ENCODE measurements at regions not wholly inside any gene's neighbourhood (a gene's known extent, or its start where the extent isn't known, plus 50 kb on each side); places are given as distances from the start of the nearest gene placed in this dataset.

GRCh38 chr6:67877288-67877687 is 757.8 kb upstream of the ADGRB3 start:
- TF ChIP-seq CTCF (IDR thresholded peaks at IDR 0.05; ENCODE audit: extremely low read depth in 1 of 2, insufficient read depth in 1 of 2, low read depth in 1 of 2, low read length in 2 of 2), result no peak
- no peak for TF ChIP-seq POLR2AphosphoS5 (IDR thresholded peaks at IDR 0.05; ENCODE audit: insufficient read depth, low read depth, low read length)
- no peak for TF ChIP-seq POLR2A (IDR thresholded peaks at IDR 0.05; ENCODE audit: low read depth, low read length)
- TF ChIP-seq EZH2 (IDR thresholded peaks at IDR 0.05; ENCODE audit: borderline replicate concordance, low read depth, low read length, severe bottlenecking), result no peak
- no peak for TF ChIP-seq JUN (IDR thresholded peaks at IDR 0.05; ENCODE audit: borderline replicate concordance, insufficient read depth, insufficient read length, low read depth)
- TF ChIP-seq MAX (IDR thresholded peaks at IDR 0.05; ENCODE audit: insufficient read depth, insufficient read length), result no peak
- no peak for TF ChIP-seq MYC (IDR thresholded peaks at IDR 0.05; ENCODE audit: low read depth, low read length)
- no peak for TF ChIP-seq FOS (IDR thresholded peaks at IDR 0.05; ENCODE audit: borderline replicate concordance, insufficient read depth, low read length)

Measured in endothelial cell of umbilical vein (primary cell).